Epidermal melanocyte (primary cell): ENCODE measurements at regions not wholly inside any gene's neighbourhood (a gene's known extent, or its start where the extent isn't known, plus 50 kb on each side); places are given as distances from the start of the nearest gene placed in this dataset.

Experiments used
- DNase-seq: peaks from one replicate; pipeline ENCODE4 v3.0.0; 2011; ENCODE audit warnings: low spot score; ENCODE audit not compliant: insufficient read length

DNA sequence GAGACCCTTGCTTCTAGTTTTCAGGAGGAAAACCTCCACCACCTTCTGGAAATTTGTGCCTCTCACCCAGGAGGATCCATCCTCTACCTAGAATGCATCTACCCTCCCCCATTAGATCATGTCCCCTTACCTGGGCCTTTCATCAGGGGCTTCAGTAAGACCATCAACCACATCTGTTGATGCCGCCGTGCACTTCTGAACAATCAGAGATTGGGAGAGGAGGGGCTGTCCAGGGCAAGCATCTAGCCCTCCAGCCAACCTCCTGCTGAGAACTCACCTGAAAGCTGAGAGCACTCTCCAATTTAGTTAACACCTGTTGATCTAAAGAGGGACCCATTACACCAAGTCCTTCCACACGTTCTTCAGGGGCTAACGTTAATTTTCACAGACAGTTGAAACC lies 57.6 kb upstream of the PIK3CG start:
- DNase-seq, result no peak

DNA sequence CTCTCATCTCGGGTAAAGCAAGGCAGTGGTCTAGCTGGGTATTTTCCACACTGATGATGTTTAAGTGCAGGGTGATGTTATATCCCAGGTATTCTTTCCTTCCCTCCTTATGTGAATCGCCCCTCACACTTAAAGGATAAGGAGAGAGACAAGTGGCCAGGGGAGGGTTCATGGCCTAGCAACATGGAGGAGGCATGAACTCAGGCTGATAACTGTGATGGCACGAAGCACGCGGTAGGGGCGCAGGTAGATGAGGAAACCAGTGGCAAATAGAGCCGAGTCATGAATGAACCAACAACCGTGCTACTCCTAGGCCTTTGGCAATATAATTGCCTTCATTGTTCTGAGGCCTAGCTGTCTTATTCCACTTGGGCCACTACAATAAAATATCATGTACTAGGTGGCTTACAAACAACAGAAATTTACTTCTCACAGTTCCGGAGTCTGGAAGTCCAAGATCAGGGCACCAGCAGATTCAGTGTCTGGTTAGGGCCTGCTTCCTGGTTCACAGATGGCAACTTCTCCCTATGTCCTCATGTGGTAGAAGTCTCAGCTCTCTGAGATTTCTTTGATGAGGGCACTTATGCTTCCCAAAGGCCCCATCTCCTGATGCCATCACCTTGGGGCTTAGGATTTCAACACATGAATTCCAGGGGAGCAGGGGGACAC lies 56.0 kb upstream of the PIK3CG start:
- no peak for DNase-seq

DNA sequence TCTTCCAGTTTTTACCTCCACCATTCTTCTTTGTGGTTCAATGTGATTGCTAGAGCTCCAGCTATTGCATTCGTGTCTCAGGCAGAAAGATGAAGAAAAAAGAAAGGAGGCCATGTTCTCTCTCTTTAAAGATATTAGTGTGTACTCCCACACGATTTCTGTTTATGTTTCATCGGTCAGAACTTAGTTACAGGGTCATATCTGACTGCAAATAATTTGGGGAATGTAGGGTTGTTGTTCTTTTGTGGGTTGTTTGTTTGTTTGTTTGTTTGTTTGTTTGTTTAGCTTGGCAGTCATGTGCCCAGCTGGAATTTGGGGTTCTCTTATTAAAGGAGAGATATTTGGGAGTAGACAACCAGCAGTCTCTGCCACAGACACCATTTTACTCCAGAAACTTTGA lies 53.6 kb upstream of the PIK3CG start:
- no peak for DNase-seq

DNA sequence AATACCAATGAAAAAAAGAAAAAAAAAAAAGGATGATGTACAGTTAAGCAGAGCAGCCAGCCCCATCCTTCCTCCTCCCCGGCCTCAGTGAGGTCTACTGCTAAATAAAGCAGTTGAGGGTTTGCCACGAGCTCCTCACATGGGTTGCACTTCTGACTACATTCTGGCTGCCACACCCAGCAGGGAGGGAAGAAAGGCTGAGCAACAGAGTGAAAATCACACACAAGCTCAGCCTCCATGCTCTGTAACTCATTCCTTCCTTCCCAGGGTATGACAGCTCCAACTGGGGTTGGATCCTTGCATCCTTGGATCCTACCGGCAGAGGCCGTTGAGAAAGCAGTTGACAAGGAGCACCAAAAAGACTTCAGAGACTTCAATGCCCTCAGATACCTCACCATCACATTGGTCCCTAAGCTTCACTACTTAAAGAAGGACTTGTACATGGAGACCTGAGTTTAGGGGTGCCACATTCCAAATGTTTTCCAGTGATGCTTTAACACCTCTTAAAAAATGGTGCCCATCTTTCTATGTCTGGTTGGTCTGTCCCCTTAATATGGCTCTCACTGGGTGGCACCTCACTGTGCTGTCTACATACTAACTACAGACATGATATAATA lies 52.9 kb upstream of the PIK3CG start:
- no peak for DNase-seq

DNA sequence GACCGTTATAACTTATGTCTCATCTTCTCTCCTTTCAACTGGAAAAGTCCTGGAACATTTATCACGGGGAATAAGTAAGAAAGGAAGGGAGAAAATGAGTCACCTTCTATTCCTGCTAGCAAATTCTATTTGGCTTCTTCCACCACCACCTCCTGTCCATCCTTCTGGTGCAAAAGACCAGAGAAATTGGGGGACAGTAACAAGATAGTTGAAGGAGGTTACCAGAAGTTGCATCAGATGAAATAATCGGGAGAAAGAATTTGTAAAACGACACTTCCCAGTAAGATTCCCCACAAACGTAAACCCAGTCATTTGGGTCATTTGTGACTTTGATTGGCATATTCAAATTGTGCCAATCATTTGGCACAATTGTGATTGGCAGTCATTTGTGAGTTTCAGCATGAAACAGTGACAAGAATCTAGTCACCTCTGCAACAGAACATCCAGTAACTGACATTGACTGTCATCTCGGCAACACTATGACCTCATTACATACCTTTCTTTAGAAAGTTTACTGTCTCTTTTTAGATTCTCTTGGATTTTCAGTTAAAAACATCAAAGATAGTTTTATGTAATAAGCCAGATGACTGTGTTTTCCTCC lies 51.3 kb upstream of the PIK3CG start:
- no peak for DNase-seq

GRCh38 chr7:106814887-106815286 lies 50.2 kb upstream of the PIK3CG start:
- DNase-seq, result no peak
